Stimulated activated CD4-positive, alpha-beta T cell treated with anti-CD3 and anti-CD28 coated beads, Interleukin-15, amount 100 ng/mL, for 48 hours (primary cell): ENCODE measurements at regions not wholly inside any gene's neighbourhood (a gene's known extent, or its start where the extent isn't known, plus 50 kb on each side); places are given as distances from the start of the nearest gene placed in this dataset.

Experiments used
- DNase-seq, 2 donors: peaks; one replicate each; pipeline ENCODE4 v3.0.0-alpha.2; 2020; ENCODE audit warnings: low read depth in 2 of 2

GRCh38 chr6:103080497-103080896 is 1687.0 kb downstream of the GRIK2 start:
- DNase-seq, result no peak

DNA sequence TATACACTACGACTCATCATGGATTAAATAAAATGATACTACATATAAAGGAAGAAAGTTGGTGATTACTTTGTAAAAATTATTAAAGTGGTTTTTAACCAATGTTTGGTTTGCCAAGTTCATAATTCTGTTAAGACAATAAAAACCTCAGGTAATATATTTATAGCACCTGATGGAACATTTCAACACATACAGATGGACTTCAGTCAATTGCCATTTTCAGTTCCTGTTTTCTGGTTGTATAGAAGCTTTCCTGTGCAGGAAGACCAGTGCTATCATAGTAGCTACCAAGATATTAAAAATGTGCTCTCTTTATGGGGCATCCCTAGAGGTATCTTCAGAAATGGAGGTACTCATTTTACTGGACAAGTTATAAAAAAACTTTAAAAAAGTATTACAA is 1686.4 kb downstream of the GRIK2 start:
- DNase-seq, result no peak

DNA sequence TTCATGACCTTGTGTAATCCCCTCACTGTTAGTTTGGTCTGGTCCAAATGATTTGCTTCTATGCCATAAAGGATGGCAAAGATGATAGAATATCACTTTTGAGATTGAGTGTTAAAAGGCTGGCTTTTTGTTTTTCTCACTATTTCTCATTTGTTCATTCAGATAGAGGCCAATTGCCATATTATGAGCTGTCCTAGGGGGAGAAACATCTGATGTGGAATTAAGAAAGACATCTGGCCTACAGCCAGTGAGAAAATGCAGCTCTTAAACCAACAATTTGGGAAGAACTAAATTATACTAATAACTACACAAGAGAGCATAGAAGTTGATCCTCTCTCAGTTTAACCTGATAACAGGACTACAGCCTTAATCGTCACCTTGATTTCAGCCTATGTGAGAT is 1668.6 kb downstream of the GRIK2 start:
- DNase-seq, result no peak

GRCh38 chr6:103047567-103047966 is 1654.1 kb downstream of the GRIK2 start:
- DNase-seq, result no peak

GRCh38 chr6:103042336-103042735 is 1648.8 kb downstream of the GRIK2 start:
- no peak for DNase-seq

GRCh38 chr6:103036846-103037245 is 1643.3 kb downstream of the GRIK2 start:
- DNase-seq, result no peak

- no peak for DNase-seq
Measured at GRCh38 chr6:103027271-103027931, 1633.9 kb downstream of the GRIK2 start.

DNA sequence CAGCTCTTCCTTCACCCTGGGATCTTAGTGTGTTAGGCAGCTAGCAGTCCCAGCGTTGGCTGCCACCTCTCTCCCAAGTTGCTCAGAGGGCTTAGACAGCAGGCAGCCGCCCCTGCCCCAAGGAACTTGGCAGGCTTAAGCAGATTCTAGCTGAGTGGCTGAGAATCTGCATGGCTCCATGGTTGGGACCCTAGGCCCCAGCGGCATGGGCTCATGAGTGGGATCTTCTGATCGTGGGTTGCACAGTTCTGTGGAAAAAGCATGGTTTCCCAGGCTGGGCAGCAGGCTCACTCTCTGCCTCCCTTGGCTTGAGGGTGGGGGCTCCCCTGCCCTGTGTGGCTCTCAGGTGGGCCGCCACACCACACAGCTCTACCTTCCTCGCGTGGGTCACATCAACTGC is 1624.9 kb downstream of the GRIK2 start:
- no peak for DNase-seq

- no peak for DNase-seq
Measured at GRCh38 chr6:103017878-103018277, 1624.4 kb downstream of the GRIK2 start.

GRCh38 chr6:103011605-103012004 is 1618.1 kb downstream of the GRIK2 start:
- no peak for DNase-seq

GRCh38 chr6:103002282-103002681 is 1608.8 kb downstream of the GRIK2 start:
- no peak for DNase-seq

GRCh38 chr6:103001724-103002123 is 1608.2 kb downstream of the GRIK2 start:
- no peak for DNase-seq

- DNase-seq, result no peak
Measured at GRCh38 chr6:103000688-103001087, 1607.2 kb downstream of the GRIK2 start.

DNA sequence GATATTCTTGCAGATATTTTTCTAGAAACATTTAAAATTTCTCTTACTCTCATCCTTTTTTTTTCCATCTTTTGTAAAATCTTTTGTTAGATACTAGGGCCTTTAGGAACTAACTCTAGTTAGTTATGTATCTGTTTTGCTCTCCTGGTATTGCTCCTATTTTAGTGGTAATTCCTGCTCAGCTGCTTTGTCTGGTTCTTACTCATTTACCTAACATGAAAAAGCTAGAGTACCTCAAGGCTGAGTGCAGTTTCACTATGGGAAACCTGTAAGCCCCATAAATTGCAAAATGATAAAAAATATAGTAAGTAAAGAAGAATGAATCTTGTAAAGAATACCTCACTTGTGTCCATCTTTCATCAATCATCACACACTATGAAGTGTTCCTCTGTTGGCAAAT is 1602.0 kb downstream of the GRIK2 start:
- DNase-seq, result no peak

DNA sequence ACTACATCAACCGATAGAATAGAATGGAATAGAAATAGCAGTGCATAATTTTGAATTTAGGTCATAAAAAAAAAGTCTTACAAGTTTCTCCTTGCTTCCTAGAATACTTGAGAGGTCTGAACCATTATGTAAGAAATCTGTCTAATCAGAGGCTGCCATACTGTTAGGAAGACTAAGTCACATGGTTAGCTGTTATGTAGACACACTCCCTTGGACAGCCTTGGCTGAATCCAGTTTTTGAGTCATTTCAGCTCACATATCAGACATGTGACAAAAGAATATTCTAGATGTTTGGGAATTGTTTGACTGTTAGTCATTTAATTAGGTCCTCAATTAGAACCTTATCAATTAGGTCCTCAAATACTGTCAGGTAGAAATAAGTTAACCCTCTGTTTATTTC is 1601.4 kb downstream of the GRIK2 start:
- DNase-seq, result no peak

- no peak for DNase-seq
Measured at GRCh38 chr6:102986086-102986485, 1592.6 kb downstream of the GRIK2 start.

DNA sequence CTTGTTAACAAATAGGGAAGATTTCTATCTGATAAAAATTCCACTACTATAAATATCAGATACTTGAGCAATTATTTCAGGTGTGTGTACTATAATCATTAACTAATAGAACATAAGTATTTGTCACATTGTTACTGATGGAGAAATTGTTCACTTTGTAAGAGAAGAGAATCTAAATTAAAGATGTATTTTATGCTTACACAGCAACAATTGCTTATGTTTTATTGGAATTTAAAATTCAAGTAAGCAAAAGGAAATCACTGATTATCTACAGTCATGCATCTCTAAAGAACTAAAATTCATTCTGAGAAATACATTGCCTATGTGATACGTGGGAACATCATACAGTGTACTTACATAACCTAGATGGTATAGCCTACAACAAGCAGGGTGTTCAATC is 1590.8 kb downstream of the GRIK2 start:
- no peak for DNase-seq

GRCh38 chr6:102981490-102982015 is 1588.0 kb downstream of the GRIK2 start:
- no peak for DNase-seq

DNA sequence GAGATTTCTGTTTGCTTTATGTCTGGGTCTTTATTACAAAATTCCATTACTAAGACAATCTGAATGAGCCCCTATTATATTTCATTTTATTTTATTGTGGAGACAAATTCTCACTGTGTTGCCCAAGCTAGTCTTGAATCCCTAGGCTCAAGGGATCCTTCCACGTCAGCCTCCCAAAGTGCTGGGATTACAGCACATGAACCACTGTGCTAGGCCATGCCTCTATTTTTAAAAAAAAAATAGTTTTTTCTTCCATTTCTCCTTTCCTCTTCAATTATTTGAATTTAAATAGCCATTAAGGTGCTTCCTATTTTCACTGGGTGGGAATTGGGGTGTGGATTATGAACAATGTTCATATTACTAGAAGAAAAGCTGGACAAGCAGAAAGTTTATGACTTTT is 1587.4 kb downstream of the GRIK2 start:
- DNase-seq, result no peak

DNA sequence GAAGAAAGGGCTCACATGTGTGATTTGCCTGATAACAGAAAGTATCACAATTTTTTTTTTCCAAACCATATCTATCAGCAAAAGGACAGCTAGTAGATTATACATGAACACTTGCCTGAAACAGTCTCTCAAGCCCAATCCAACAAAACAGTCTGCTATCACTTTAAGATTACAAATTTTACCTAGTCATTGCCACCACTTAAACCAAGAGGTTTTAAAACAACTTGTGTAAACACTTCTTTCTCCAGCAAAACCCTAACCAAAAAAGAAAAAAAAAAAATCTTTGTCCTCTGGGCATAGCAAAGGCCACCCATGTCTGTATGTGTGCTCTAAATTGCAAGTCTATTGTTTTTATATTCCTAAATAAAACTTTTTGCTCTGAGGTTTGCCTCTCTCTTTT is 1568.4 kb downstream of the GRIK2 start:
- DNase-seq, result no peak

GRCh38 chr6:102950967-102951366 is 1557.5 kb downstream of the GRIK2 start:
- DNase-seq, result no peak

GRCh38 chr6:102944475-102944874 is 1551.0 kb downstream of the GRIK2 start:
- no peak for DNase-seq

DNA sequence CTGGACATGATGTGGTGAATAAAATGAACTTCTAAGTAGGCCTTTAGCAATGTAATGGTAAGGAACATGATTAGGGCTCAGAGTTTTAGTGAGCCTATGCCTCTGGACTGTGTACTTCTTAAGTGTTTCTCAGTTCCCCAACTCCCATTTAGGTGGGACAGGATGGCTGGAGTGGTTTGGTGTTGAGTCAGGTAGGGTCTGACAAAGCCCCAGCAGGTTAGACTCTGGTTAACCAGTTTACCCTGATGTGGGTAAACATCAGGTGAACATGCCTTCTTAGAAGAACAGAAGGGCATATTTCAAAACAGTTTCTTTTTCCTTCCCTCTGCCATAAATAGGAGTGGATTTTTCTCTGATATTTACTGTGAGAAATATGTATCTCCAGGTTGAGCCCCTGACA is 1548.7 kb downstream of the GRIK2 start:
- DNase-seq, result no peak

DNA sequence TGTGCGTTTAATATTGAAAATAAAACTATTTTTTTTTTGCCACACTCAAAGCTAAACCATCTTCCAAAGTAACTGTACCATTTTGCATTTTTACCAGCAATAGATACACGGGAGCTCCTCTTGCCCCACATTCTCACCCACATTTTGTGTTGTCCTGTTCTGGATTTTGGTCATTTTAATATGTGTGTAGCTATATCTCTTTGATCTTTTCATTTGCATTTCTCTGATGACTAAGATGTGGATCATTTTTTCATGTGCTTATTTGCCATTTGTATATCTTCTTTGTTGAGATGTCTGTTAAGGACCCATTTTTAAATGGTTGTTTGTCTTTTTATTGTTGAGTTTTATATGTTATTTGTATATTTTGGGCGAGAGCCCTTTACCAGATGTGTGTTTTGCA is 1543.5 kb downstream of the GRIK2 start:
- no peak for DNase-seq
